GM19239 (cell line): ENCODE measurements at regions not wholly inside any gene's neighbourhood (a gene's known extent, or its start where the extent isn't known, plus 50 kb on each side); places are given as distances from the start of the nearest gene placed in this dataset.
A peak's percentile ranks its signal among the peaks of the same experiment; 100 is the strongest.

Source experiments
- DNase-seq: peaks from one replicate; pipeline ENCODE4 v3.0.0; 2011; ENCODE audit warnings: low spot score; ENCODE audit not compliant: insufficient read length
- FAIRE-seq: peaks from 2 replicates; lab custom pipeline; 2011; peaks lifted over from hg19 to GRCh38; lab: Jason Lieb, UNC

- FAIRE-seq (no peak), DNase-seq (no peak)
Measured at GRCh38 chr11:79794484-79795393, 353.9 kb upstream of the TENM4 start.

GRCh38 chr11:79794057-79794456, 353.2 kb upstream of the TENM4 start:
- FAIRE-seq (no peak), DNase-seq (no peak)

- no peak for FAIRE-seq
- no peak for DNase-seq
Measured at GRCh38 chr11:79786961-79787360, 346.1 kb upstream of the TENM4 start.

GRCh38 chr11:79783833-79784232, 343.0 kb upstream of the TENM4 start:
- DNase-seq (no peak), FAIRE-seq (no peak)

GRCh38 chr11:79768343-79768742, 327.5 kb upstream of the TENM4 start:
- no peak for FAIRE-seq

GRCh38 chr11:79762279-79762921, 321.6 kb upstream of the TENM4 start:
- DNase-seq: no peak
- FAIRE-seq: no peak

More at GRCh38 chr11:79768343-79768742, 327.5 kb upstream of the TENM4 start:
- DNase-seq: no peak

GRCh38 chr11:79758325-79758724, 317.5 kb upstream of the TENM4 start:
- no peak for DNase-seq
- FAIRE-seq: no peak

- no peak for FAIRE-seq
- no peak for DNase-seq
Measured at GRCh38 chr11:79747406-79747805, 306.6 kb upstream of the TENM4 start.

- no peak for DNase-seq
- FAIRE-seq: no peak
Measured at GRCh38 chr11:79744941-79745340, 304.1 kb upstream of the TENM4 start.

GRCh38 chr11:79742176-79742575, 301.3 kb upstream of the TENM4 start:
- FAIRE-seq (no peak), DNase-seq (no peak)

GRCh38 chr11:79739591-79739990, 298.8 kb upstream of the TENM4 start:
- DNase-seq: no peak
- FAIRE-seq: no peak

GRCh38 chr11:79727221-79727620, 286.4 kb upstream of the TENM4 start:
- no peak for DNase-seq

GRCh38 chr11:79720115-79720514, 279.3 kb upstream of the TENM4 start:
- DNase-seq: no peak
- FAIRE-seq: no peak

More at GRCh38 chr11:79727221-79727620, 286.4 kb upstream of the TENM4 start:
- no peak for FAIRE-seq

GRCh38 chr11:79708319-79708932, 267.6 kb upstream of the TENM4 start:
- DNase-seq: peak; percentile 8

GRCh38 chr11:79705648-79706047, 264.8 kb upstream of the TENM4 start:
- no peak for FAIRE-seq
- no peak for DNase-seq

More at GRCh38 chr11:79708319-79708932, 267.6 kb upstream of the TENM4 start:
- peak; percentile 11 for FAIRE-seq

- FAIRE-seq (no peak), DNase-seq (no peak)
Measured at GRCh38 chr11:79702303-79702702, 261.5 kb upstream of the TENM4 start.

GRCh38 chr11:79699246-79699645, 258.4 kb upstream of the TENM4 start:
- DNase-seq: no peak
- no peak for FAIRE-seq

GRCh38 chr11:79697905-79698304, 257.1 kb upstream of the TENM4 start:
- FAIRE-seq (no peak), DNase-seq (no peak)

- no peak for DNase-seq
- no peak for FAIRE-seq
Measured at GRCh38 chr11:79694368-79694767, 253.5 kb upstream of the TENM4 start.

GRCh38 chr11:79691445-79691844, 250.6 kb upstream of the TENM4 start:
- no peak for FAIRE-seq
- no peak for DNase-seq
